ENCODE measurements at regions not wholly inside any gene's neighbourhood (a gene's known extent, or its start where the extent isn't known, plus 50 kb on each side); places are given as distances from the start of the nearest gene placed in this dataset.
A peak's percentile ranks its signal among the peaks of the same experiment; 100 is the strongest.
"Not testable (repeated sequence)": the region's sequence is repeated elsewhere in the genome, so short reads cannot be mapped to it uniquely, and the experiment has no call there.

DNA sequence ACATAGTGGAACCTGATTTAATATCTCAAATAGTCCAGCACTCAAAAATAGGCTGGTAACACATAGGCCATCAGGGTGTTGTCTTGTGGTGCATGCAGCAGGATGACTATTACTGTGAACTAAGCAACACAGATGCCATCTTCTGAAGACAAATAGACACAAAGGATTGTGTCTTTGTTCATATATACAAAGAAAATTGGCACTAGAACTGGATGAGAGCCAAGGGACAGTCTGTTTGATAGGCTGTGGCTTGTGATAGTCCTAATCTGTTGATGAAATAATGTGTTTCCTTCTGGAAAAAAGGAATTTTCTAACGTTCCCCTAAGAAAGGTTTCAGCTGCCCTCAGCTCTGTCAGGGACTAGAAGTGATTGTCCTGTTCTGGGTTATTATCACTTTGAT is 129.8 kb downstream of the TPBG start:
- in situ Hi-C loops (cut with MboI) = no loop called here
- H3F3A ChIP-seq (ENCODE audit: insufficient read depth) = no peaks in the 10 kb centered on the region
- no peak overlapping the region for H3K4me3 ChIP-seq
- H3K27ac ChIP-seq = no peak overlapping the region
- H3K9me3 ChIP-seq (ENCODE audit: low read depth) = no peaks in the 10 kb centered on the region
- 45 to 50% methylated on average over 1 of the region's 1 CpG for WGBS, 2 experiments (ENCODE audit: low coverage in 1 of 2, low lambda C conversion rate in 2 of 2, missing lambda C conversion rate in 2 of 2)
- TF ChIP-seq EZH2phosphoT487 (IDR thresholded peaks at IDR 0.05; ENCODE audit: insufficient read depth, low read depth) (no peak), EZH2 (IDR thresholded peaks at IDR 0.05; ENCODE audit: insufficient read depth, poor library complexity, severe bottlenecking) (no peak)
- no peaks in the 10 kb centered on the region for H3K27me3 ChIP-seq (replicated peaks; ENCODE audit: insufficient read depth)
- DNase-seq = no peak
- H4K20me1 ChIP-seq (ENCODE audit: insufficient read depth) = no peaks in the 10 kb centered on the region
- no peaks in the 10 kb centered on the region for H3K4me1 ChIP-seq (ENCODE audit: insufficient read depth)
- no peaks in the 10 kb centered on the region for H3K9me2 ChIP-seq (ENCODE audit: insufficient read depth)
- H3K36me3 ChIP-seq (ENCODE audit: low read depth) = no peaks in the 10 kb centered on the region
- H3K4me2 ChIP-seq (ENCODE audit: unreplicated experiment) = no peak overlapping the region
- H3K79me2 ChIP-seq (ENCODE audit: insufficient read depth) = no peaks in the 10 kb centered on the region
- H2AFZ ChIP-seq = no peak overlapping the region
- H3K9ac ChIP-seq = no peak overlapping the region

DNA sequence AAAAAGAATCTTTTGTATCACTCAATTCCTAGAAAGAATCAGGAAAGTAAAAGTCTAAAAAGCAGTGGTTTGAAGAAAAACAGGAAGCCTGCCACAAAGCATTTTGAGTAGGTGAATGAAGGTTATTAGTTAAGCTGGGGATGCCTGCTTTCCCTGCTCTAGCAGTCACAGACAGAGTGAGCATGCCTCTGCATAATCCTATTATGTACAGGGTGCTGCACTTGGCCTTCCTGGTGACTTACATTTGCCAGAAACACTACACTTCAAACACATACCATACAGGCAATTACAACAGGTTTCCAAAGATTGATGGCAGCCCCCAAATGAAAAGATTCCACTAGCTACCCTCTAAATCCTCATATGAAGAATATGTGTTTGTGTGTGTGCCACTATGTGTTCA is 130.8 kb downstream of the TPBG start:
- Histone ChIP-seq H3K4me2 (ENCODE audit: unreplicated experiment) (no peak overlapping the region), H3K27me3 (replicated peaks; ENCODE audit: insufficient read depth) (no peaks in the 10 kb centered on the region), H3K4me1 (ENCODE audit: insufficient read depth) (no peaks in the 10 kb centered on the region), H3K9me3 (ENCODE audit: low read depth) (no peaks in the 10 kb centered on the region), H4K20me1 (ENCODE audit: insufficient read depth) (no peaks in the 10 kb centered on the region), H2AFZ (no peak overlapping the region), H3K36me3 (ENCODE audit: low read depth) (no peaks in the 10 kb centered on the region), H3K9ac (no peak overlapping the region), H3K4me3 (no peak overlapping the region), H3F3A (ENCODE audit: insufficient read depth) (no peaks in the 10 kb centered on the region), H3K27ac (no peak overlapping the region), H3K79me2 (ENCODE audit: insufficient read depth) (no peaks in the 10 kb centered on the region), H3K9me2 (ENCODE audit: insufficient read depth) (no peaks in the 10 kb centered on the region)
- DNase-seq = no peak
- in situ Hi-C loops (cut with MboI) = no loop called here
- no peak for TF ChIP-seq EZH2 (IDR thresholded peaks at IDR 0.05; ENCODE audit: insufficient read depth, poor library complexity, severe bottlenecking)
- TF ChIP-seq EZH2phosphoT487 (IDR thresholded peaks at IDR 0.05; ENCODE audit: insufficient read depth, low read depth) = no peak

DNA sequence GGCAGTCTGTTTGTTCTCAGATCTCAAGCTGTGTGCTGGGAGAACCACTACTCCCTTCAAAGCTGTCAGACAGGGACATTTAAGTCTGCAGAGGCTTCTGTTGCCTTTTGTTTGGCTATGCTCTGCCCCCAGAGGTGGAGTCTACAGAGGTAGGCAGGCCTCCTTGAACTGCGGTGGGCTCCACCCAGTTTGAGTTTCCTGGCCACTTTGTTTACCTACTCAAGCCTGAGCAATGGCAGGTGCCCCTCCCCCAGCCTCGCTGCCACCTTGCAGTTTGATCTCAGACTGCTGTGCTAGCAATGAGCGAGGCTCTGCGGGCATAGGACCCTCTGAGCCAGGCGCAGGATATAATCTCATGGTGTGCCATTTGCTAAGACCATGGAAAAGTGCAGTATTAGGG is 138.3 kb downstream of the TPBG start:
- H3K27ac ChIP-seq; H3K4me2 ChIP-seq (ENCODE audit: unreplicated experiment); H3K36me3 ChIP-seq (ENCODE audit: low read depth); H3K9ac ChIP-seq; H3F3A ChIP-seq (ENCODE audit: insufficient read depth); H3K9me3 ChIP-seq (ENCODE audit: low read depth); H3K4me1 ChIP-seq (ENCODE audit: insufficient read depth); H3K27me3 ChIP-seq (replicated peaks; ENCODE audit: insufficient read depth); H3K9me2 ChIP-seq (ENCODE audit: insufficient read depth); H3K79me2 ChIP-seq (ENCODE audit: insufficient read depth); H2AFZ ChIP-seq; in situ Hi-C loops (cut with MboI); H4K20me1 ChIP-seq (ENCODE audit: insufficient read depth); DNase-seq; H3K4me3 ChIP-seq: not testable (repeated sequence)
- 59 to 76% methylated on average over 5 of the region's 5 CpGs for WGBS, 2 experiments (ENCODE audit: low coverage in 1 of 2, low lambda C conversion rate in 2 of 2, missing lambda C conversion rate in 2 of 2)

DNA sequence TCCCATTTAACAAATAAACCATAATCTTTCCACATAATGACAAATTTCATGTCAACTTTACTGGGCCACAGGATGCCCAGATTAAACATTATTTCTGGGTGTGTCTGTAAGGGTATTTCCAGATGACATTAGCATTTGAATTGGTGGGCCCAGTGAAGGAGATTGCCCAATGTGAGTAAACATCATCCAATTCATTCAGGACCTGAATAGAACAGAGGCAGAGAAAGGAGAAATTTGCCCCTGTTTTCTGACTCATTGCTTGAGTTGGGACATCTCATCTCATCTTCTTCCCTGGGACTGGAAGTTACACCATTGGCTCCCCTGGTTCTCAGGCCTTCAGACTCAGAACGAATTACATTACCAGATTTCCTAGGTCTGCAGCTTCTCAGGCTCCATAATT is 142.9 kb downstream of the TPBG start:
- no peaks in the 10 kb centered on the region for H3K36me3 ChIP-seq (ENCODE audit: low read depth)
- in situ Hi-C loops (cut with MboI) = no loop called here
- WGBS, 2 experiments (ENCODE audit: low coverage in 1 of 2, low lambda C conversion rate in 2 of 2, missing lambda C conversion rate in 2 of 2) = 24 to 33% methylated on average over 1 of the region's 1 CpG
- H3K4me1 ChIP-seq (ENCODE audit: insufficient read depth) = no peaks in the 10 kb centered on the region
- no peak overlapping the region for H2AFZ ChIP-seq
- H3K4me3 ChIP-seq = no peak overlapping the region
- H3K27ac ChIP-seq = no peak overlapping the region
- H3K9me2 ChIP-seq (ENCODE audit: insufficient read depth) = no peaks in the 10 kb centered on the region; the same call in 1 of the 2 replicates
- H4K20me1 ChIP-seq (ENCODE audit: insufficient read depth) = no peaks in the 10 kb centered on the region
- peak; percentile 4 for DNase-seq
- no peaks in the 10 kb centered on the region for H3K79me2 ChIP-seq (ENCODE audit: insufficient read depth)
- no peak for TF ChIP-seq EZH2phosphoT487 (IDR thresholded peaks at IDR 0.05; ENCODE audit: insufficient read depth, low read depth)
- no peak for TF ChIP-seq EZH2 (IDR thresholded peaks at IDR 0.05; ENCODE audit: insufficient read depth, poor library complexity, severe bottlenecking)
- no peaks in the 10 kb centered on the region for H3K27me3 ChIP-seq (replicated peaks; ENCODE audit: insufficient read depth)
- no peak overlapping the region for H3K9ac ChIP-seq
- no peaks in the 10 kb centered on the region for H3F3A ChIP-seq (ENCODE audit: insufficient read depth)
- H3K9me3 ChIP-seq (ENCODE audit: low read depth) = no peaks in the 10 kb centered on the region
- no peak overlapping the region for H3K4me2 ChIP-seq (ENCODE audit: unreplicated experiment)

DNA sequence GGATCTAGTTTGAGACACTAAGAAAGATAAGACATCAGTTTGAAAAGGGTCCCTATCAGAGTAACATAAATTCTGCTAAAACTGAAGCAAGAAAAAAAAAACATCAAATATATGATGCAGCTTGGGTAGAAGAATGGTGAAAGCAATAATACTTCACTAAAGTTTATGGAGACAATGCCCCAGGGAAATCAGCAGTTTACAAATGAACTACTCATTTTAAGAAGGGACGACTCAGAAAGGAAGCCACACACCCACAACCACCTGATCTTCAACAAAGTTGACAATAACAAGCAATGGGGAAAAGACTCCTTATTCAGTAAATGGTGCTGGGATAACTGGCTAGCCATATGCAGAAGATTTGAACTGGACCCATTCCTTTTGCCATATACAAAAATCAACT is 143.5 kb downstream of the TPBG start:
- no peak for DNase-seq
- Histone ChIP-seq H3K36me3 (ENCODE audit: low read depth) (no peaks in the 10 kb centered on the region), H3K9me2 (ENCODE audit: insufficient read depth) (no peaks in the 10 kb centered on the region; the same call in 1 of the 2 replicates), H3K9me3 (ENCODE audit: low read depth) (no peaks in the 10 kb centered on the region), H3F3A (ENCODE audit: insufficient read depth) (no peaks in the 10 kb centered on the region), H3K79me2 (ENCODE audit: insufficient read depth) (no peaks in the 10 kb centered on the region), H3K4me3 (no peak overlapping the region), H3K27me3 (replicated peaks; ENCODE audit: insufficient read depth) (no peaks in the 10 kb centered on the region), H3K9ac (no peak overlapping the region), H3K4me2 (ENCODE audit: unreplicated experiment) (no peak overlapping the region), H2AFZ (no peak overlapping the region), H3K27ac (no peak overlapping the region), H4K20me1 (ENCODE audit: insufficient read depth) (no peaks in the 10 kb centered on the region), H3K4me1 (ENCODE audit: insufficient read depth) (no peaks in the 10 kb centered on the region)
- in situ Hi-C loops (cut with MboI) = no loop called here
- TF ChIP-seq EZH2 (IDR thresholded peaks at IDR 0.05; ENCODE audit: insufficient read depth, poor library complexity, severe bottlenecking) (no peak), EZH2phosphoT487 (IDR thresholded peaks at IDR 0.05; ENCODE audit: insufficient read depth, low read depth) (no peak)
- 8 to 18% methylated on average over 1 of the region's 1 CpG for WGBS, 2 experiments (ENCODE audit: low coverage in 1 of 2, low lambda C conversion rate in 2 of 2, missing lambda C conversion rate in 2 of 2)

All from GM23248 (cell line).